ENCODE measurements at regions not wholly inside any gene's neighbourhood (a gene's known extent, or its start where the extent isn't known, plus 50 kb on each side); places are given as distances from the start of the nearest gene placed in this dataset.
"Not testable (repeated sequence)": the region's sequence is repeated elsewhere in the genome, so short reads cannot be mapped to it uniquely, and the experiment has no call there.

GRCh38 chr6:6826095-6826901, 237.8 kb downstream of the LY86 start:
- Histone ChIP-seq H3K27me3 (no peaks in the 10 kb centered on the region), H3K9ac (peak overlapping the region in 4 of 11 experiments; percentile 3 to 17 (median 7); a peak in 2 of 22 replicates), H4K20me1 (no peaks in the 10 kb centered on the region), H3K9me3 (replicated peaks in 1 of 11) (no peaks in the 10 kb centered on the region), H3K4me2 (peak overlapping the region; percentile 60 to 91 (median 79)), H3K4me3 (no peak overlapping the region), H3K4me1 (peaks cover 55 to 74% (median 62%) of the 10 kb centered on the region in 10 experiments), H3K27ac (peak overlapping the region in 8 of 11 experiments; percentile 15 to 59 (median 45); a peak in 11 of 22 replicates), H3K36me3 (no peaks in the 10 kb centered on the region)
- TF ChIP-seq Cebpa-rat (IDR thresholded peaks at IDR 0.05), result no peak

GRCh38 chr6:6826961-6827360, 238.4 kb downstream of the LY86 start:
- Histone ChIP-seq H3K36me3 (no peaks in the 10 kb centered on the region), H3K27me3 (no peaks in the 10 kb centered on the region), H3K4me2 (peak overlapping the region; percentile 60 to 91 (median 79)), H4K20me1 (no peaks in the 10 kb centered on the region), H3K27ac (peak overlapping the region in 9 of 11 experiments; percentile 13 to 59 (median 45); a peak in 12 of 22 replicates), H3K9ac (0 out of 22 replicates have a peak overlapping the region, but pooled peaks of 1 of the 11 experiments have one; percentile 3), H3K4me3 (no peak overlapping the region), H3K9me3 (replicated peaks in 1 of 11) (no peaks in the 10 kb centered on the region), H3K4me1 (peaks cover 55 to 80% (median 69%) of the 10 kb centered on the region in 10 experiments)
- TF ChIP-seq Cebpa-rat (IDR thresholded peaks at IDR 0.05), result no peak

- TF ChIP-seq Cebpa-rat (IDR thresholded peaks at IDR 0.05), result no peak
- H3K4me3 ChIP-seq, result no peak overlapping the region
- H3K27ac ChIP-seq, result no peak overlapping the region
These were observed 241.6 kb downstream of the LY86 start for GRCh38 chr6:6829872-6830685.

GRCh38 chr6:6830686-6831063, 242.2 kb downstream of the LY86 start:
- not testable (repeated sequence) for H3K9me3 ChIP-seq (replicated peaks in 1 of 11); H3K4me3 ChIP-seq; H4K20me1 ChIP-seq; H3K36me3 ChIP-seq; H3K27ac ChIP-seq; H3K27me3 ChIP-seq; H3K9ac ChIP-seq
- H3K4me2 ChIP-seq, result peak overlapping the region in 3 of 11 experiments; percentile 10 to 13 (median 12); a peak in 3 of 22 replicates
- peaks cover 34 to 72% (median 55%) of the 10 kb centered on the region in 10 experiments for H3K4me1 ChIP-seq

More at GRCh38 chr6:6829872-6830685, 241.6 kb downstream of the LY86 start:
- Histone ChIP-seq H3K9ac (no peak overlapping the region), H3K4me1 (peaks cover 40 to 77% (median 61%) of the 10 kb centered on the region in 10 experiments), H3K27me3 (no peaks in the 10 kb centered on the region), H4K20me1 (no peaks in the 10 kb centered on the region), H3K9me3 (replicated peaks in 1 of 11) (0 out of 22 replicates have a peak, but pooled peaks cover 0 to 4% (median 0%) of the 10 kb centered on the region in 11 experiments), H3K36me3 (no peaks in the 10 kb centered on the region), H3K4me2 (peak overlapping the region in 6 of 11 experiments; percentile 10 to 51 (median 15); a peak in 6 of 22 replicates)

- H3K36me3 ChIP-seq, result no peaks in the 10 kb centered on the region
These were observed 243.9 kb downstream of the LY86 start for GRCh38 chr6:6832439-6832838.

GRCh38 chr6:6834356-6835222, 246.1 kb downstream of the LY86 start:
- Histone ChIP-seq H3K36me3 (no peaks in the 10 kb centered on the region), H4K20me1 (no peaks in the 10 kb centered on the region), H3K27ac (peak overlapping the region in 1 of 11 experiments; percentile 31; a peak in 1 of 22 replicates), H3K4me3 (0 out of 20 replicates have a peak overlapping the region, but pooled peaks of 1 of the 10 experiments have one; percentile 8), H3K4me2 (peak overlapping the region; percentile 65 to 85 (median 75)), H3K27me3 (no peaks in the 10 kb centered on the region), H3K4me1 (peaks cover 15 to 65% (median 36%) of the 10 kb centered on the region in 10 experiments), H3K9ac (peak overlapping the region in 1 of 11 experiments; percentile 0; a peak in 1 of 22 replicates), H3K9me3 (replicated peaks in 1 of 11) (0 out of 22 replicates have a peak, but pooled peaks cover 0 to 4% (median 0%) of the 10 kb centered on the region in 11 experiments)
- TF ChIP-seq Cebpa-rat (IDR thresholded peaks at IDR 0.05), result no peak

More at GRCh38 chr6:6832439-6832838, 243.9 kb downstream of the LY86 start:
- H3K9ac ChIP-seq, result no peak overlapping the region
- 0 out of 22 replicates have a peak, but pooled peaks cover 0 to 4% (median 0%) of the 10 kb centered on the region in 11 experiments for H3K9me3 ChIP-seq (replicated peaks in 1 of 11)
- no peak for TF ChIP-seq Cebpa-rat (IDR thresholded peaks at IDR 0.05)
- H3K4me3 ChIP-seq, result no peak overlapping the region
- H3K4me1 ChIP-seq, result peaks cover 16 to 64% (median 38%) of the 10 kb centered on the region in 10 experiments
- H3K4me2 ChIP-seq, result peak overlapping the region in 2 of 11 experiments; percentile 4 to 28; a peak in 2 of 22 replicates
- no peaks in the 10 kb centered on the region for H4K20me1 ChIP-seq
- no peak overlapping the region for H3K27ac ChIP-seq
- no peaks in the 10 kb centered on the region for H3K27me3 ChIP-seq

GRCh38 chr6:6835223-6835503, 246.6 kb downstream of the LY86 start:
- 0 out of 22 replicates have a peak, but pooled peaks cover 0 to 4% (median 0%) of the 10 kb centered on the region in 11 experiments for H3K9me3 ChIP-seq (replicated peaks in 1 of 11)
- no peak overlapping the region for H3K9ac ChIP-seq
- H3K36me3 ChIP-seq, result no peaks in the 10 kb centered on the region
- H4K20me1 ChIP-seq, result no peaks in the 10 kb centered on the region
- TF ChIP-seq Cebpa-rat (IDR thresholded peaks at IDR 0.05), result no peak
- no peak overlapping the region for H3K27ac ChIP-seq
- H3K4me2 ChIP-seq, result peak overlapping the region in 8 of 11 experiments; percentile 70 to 85 (median 78); a peak in 15 of 22 replicates
- H3K27me3 ChIP-seq, result no peaks in the 10 kb centered on the region
- no peak overlapping the region for H3K4me3 ChIP-seq
- H3K4me1 ChIP-seq, result peaks cover 17 to 60% (median 34%) of the 10 kb centered on the region in 10 experiments
